GM12865 (cell line): ENCODE measurements at regions not wholly inside any gene's neighbourhood (a gene's known extent, or its start where the extent isn't known, plus 50 kb on each side); places are given as distances from the start of the nearest gene placed in this dataset.

Experiments used
- DNase-seq: peaks from one replicate; pipeline ENCODE4 v3.0.0; 2010; ENCODE audit warnings: low read depth
- H3K4me3 ChIP-seq: 2 replicates; pipeline ENCODE4 v1.5.1; 2011; ENCODE audit warnings: mild to moderate bottlenecking, low read depth, low read length, control low read depth
- CTCF ChIP-seq: IDR thresholded peaks from 2 replicates; pipeline ENCODE4 v1.5.1; 2011; ENCODE audit warnings: low read length, control low read depth, low read depth, inconsistent platforms; ENCODE audit not compliant: insufficient read depth; ENCODE audit errors: missing control alignments

GRCh38 chr2:129347486-129348217 lies 631.8 kb upstream of the RAB6C start:
- peak overlapping the region; percentile 47 for H3K4me3 ChIP-seq
- no peak for TF ChIP-seq CTCF
- peak; percentile 88 for DNase-seq

GRCh38 chr2:129354631-129355030 lies 624.8 kb upstream of the RAB6C start:
- DNase-seq = no peak
- TF ChIP-seq CTCF = no peak
- H3K4me3 ChIP-seq = no peak overlapping the region

- no peak overlapping the region for H3K4me3 ChIP-seq
- DNase-seq = no peak
- no peak for TF ChIP-seq CTCF
Measured at GRCh38 chr2:129361688-129362087, 617.8 kb upstream of the RAB6C start.

- DNase-seq = no peak
- TF ChIP-seq CTCF = no peak
- H3K4me3 ChIP-seq = no peak overlapping the region
Measured at GRCh38 chr2:129366263-129366662, 613.2 kb upstream of the RAB6C start.

- DNase-seq = no peak
- TF ChIP-seq CTCF = no peak
- no peak overlapping the region for H3K4me3 ChIP-seq
Measured at GRCh38 chr2:129367107-129367506, 612.4 kb upstream of the RAB6C start.

- no peak overlapping the region for H3K4me3 ChIP-seq
- no peak for TF ChIP-seq CTCF
- peak; percentile 58 for DNase-seq
Measured at GRCh38 chr2:129369437-129369836, 610.0 kb upstream of the RAB6C start.

GRCh38 chr2:129374452-129374851 lies 605.0 kb upstream of the RAB6C start:
- H3K4me3 ChIP-seq = no peak overlapping the region
- TF ChIP-seq CTCF = no peak
- no peak for DNase-seq
